Activated CD4-positive, alpha-beta T cell treated with anti-CD3 and anti-CD28 coated beads, Interleukin-2, amount 50 U/mL, for 4 hours (primary cell): ENCODE measurements at regions not wholly inside any gene's neighbourhood (a gene's known extent, or its start where the extent isn't known, plus 50 kb on each side); places are given as distances from the start of the nearest gene placed in this dataset.
"Not testable (repeated sequence)": the region's sequence is repeated elsewhere in the genome, so short reads cannot be mapped to it uniquely, and the experiment has no call there.

ENCODE experiments used
- DNase-seq, 2 experiments: peaks; one replicate each; pipeline ENCODE4 v3.0.0-alpha.2; 2020

GRCh38 chr2:106288873-106289272, 94.8 kb upstream of the UXS1 start:
- no peak for DNase-seq

GRCh38 chr2:106285237-106285829, 91.2 kb upstream of the UXS1 start:
- DNase-seq: no peak

DNA sequence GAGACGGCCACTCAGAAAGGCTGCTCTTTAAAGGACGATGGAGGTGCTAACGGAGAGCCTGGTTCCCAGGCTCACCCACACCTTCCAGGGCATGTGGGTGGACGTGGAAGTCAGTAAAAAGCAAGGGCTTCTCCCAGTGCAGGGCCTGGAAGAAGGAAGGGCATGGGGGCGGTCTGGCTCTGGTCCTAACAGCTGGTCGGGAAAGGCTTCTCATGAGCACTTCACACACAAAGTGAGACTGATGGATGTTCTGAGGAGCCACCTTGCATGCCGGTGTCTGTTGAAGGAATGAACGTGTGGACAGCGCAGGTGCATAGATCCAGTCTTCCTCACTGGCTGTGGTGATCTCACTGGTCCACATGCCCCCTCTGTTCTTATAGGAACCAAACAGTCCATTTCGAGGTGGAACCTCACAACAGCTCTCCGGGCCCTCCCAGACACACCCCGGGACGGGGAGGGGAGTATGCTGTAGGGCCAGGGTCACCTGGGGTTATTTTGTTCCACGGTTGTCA, 90.6 kb upstream of the UXS1 start:
- DNase-seq: no peak

DNA sequence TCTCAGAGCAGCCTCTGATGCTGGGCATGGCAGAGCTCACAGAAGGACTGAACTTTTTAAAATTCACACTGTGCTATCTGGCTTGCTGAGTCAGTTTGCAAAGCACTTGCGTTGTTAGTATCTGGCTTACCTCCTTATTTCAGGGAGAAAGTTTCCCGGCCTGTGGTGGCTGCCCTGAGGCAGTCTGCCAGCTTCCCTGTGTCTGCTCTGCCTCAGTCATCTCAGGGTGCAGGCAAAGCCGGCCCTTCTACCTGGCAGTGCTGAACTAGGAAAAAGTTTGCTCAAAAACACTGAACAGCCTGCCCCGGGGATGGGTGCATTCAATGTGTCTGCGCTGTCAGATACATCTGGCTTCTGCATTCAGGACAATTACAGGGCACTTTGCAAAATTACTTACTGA, 90.2 kb upstream of the UXS1 start:
- DNase-seq: no peak

- DNase-seq: not testable (repeated sequence)
Measured at GRCh38 chr2:106283228-106284152, 89.4 kb upstream of the UXS1 start.

- DNase-seq: no peak
Measured at GRCh38 chr2:106282462-106283170, 88.5 kb upstream of the UXS1 start.

DNA sequence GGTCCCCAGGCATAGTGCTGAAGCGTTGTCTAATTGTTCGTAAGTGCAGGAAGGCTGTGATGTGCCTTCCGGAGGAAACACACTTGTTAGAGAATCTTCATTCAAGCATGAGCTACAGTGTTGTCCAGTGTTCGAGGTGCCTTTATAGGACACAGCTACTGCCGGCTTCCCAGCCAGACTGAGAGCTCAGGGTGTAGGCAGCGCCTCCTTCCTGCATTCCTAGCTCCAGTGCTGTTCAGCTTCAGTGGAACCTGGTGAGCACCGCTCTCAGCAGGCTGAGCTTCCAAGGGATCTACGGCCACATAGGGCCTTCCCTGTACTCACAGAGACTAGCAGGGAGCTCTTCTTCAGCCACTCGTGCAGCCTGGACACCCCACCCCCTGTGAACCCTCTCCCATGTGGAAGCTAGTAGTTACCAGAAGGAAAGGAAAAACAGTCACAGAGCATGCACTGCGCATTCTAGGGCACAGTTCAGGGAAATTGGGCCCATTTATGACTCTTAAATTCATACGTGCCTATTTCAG, 87.9 kb upstream of the UXS1 start:
- not testable (repeated sequence) for DNase-seq

DNA sequence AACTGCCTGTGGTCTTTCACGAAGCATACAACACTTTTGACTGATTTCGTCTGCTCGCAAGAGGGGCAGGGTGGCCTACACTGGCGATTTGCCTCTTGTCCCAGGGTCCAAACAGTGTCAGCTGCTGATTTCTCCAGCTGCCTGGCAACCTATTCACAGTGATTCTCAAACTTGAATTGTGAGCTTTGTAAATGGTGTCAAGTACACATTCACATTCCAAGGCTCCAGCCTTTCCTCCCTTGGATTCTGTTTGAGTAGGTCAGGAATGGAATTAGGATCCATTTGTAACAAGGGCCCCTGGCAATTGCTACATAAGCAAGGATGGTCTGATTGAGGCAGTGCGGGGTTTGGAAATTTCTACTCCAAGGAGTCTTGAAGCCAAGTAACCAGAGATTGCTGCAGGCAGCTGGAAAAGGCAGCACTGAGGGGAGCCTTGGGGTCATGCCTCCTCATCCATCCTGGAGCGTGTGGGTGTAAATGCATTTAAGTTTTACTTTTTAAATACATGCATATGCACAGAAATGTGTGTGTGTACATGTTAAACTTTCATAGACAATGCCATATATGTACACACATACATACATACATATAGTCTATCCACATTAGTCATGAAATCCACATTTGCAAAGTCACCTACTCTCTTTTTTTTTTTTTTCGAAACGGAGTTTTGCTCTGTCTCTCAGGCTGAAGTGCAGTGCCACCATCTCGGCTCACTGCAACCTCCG, 86.8 kb upstream of the UXS1 start:
- no peak for DNase-seq

- DNase-seq: no peak
Measured at GRCh38 chr2:106280224-106280623, 86.1 kb upstream of the UXS1 start.

DNA sequence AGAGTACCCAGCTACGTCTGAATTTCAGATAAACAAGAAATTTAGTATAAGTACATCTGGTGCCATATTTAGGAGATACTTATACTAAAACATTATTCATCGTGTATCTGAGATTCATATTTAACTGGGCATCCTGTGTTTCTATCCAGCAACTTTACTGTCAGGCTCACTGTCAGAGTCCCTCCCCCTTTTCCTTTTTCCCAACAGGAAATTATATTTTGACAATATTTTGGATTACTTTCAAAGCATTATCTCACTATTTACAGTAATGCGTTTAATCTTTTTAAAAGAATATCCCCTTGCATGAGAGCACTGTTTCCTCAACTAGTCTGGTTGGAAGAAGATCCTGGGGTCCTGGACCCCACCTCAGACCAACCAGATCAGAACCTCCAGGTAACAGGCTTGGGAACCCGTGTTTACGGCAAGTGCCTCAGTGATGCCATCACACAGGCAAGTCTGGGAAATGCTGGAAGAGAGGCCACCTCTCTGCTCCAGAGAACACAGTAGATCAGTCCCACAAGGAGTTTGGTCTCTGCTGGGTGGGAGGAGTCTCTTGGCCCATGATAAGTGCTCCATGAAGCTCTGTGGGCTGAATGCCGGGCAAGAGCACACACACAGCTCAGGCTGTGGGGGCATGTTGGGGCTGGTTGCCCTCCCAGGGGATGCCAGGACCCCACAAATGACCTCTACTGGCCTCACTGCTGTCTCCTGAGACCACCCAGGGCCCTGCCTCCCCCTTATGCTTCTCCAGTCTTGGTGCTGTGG, 84.2 kb upstream of the UXS1 start:
- no peak for DNase-seq

DNA sequence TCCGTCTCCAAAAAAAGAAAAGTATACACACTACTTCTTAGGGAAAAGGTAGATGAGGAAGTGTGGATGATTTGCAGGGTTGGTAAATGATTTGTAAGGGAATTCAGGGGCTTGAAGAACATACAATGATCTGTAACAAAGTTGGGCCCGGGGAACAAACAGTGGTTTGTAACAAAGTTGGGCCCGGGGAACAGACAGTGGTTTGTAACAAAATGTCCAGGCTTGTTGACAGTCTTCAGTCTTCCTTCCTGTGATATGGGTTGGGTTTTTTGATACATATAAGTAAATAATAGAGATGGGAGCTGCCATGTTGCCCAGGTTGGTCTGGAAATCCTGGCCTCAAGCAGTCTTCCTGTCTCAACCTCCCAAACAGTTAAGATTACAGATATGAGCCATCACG, 83.3 kb upstream of the UXS1 start:
- no peak for DNase-seq

- no peak for DNase-seq
Measured at GRCh38 chr2:106275971-106276370, 81.9 kb upstream of the UXS1 start.

GRCh38 chr2:106274668-106275067, 80.6 kb upstream of the UXS1 start:
- no peak for DNase-seq

DNA sequence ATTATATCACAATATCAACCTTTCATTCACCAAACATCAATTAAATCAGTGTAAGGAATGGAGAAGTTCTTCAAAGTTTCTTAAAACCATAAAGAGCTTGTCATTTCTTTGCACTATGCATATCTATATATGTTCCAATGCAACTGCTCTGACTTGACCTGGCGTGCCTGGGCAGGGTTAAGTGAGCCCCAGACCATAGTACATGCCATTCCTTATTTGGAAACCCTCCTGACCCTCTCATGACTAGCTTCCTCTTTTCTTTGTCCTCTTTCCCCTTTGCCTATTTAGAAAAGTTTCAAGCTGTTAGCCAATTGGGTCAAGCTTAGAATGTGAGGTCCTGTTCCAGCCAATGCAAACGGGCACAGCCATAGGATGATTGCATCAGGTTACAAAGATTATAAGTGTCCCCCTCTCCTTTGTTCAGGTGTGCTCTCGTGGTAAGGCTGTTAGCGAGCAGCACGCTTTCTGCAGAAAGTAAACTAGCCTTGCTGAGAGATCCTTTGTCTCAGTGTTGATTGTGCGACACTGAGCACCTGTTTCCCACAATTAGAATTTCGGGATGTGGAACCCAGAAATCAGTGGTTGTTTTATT, 78.2 kb upstream of the UXS1 start:
- no peak for DNase-seq

DNA sequence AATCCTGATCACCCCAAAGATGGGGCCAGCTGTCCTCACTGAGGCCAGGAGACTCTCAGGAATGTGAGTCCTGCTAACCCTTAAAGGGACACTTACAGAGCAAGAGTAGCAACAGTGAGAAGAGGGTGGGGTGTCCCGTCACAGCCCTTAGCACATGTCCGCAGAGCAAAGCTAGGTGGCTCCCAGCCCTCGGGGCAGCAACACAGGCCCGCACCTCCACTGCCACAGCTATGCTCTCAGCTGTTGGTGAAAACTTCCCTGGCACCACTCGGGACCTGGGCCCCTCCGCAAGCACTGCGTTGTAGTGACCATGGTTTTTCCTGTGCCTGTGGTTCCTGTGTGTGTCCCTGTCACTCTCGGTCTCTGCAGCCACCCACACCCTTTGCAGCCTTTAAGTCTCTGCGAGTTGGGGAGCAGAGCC, 76.4 kb upstream of the UXS1 start:
- DNase-seq: no peak

DNA sequence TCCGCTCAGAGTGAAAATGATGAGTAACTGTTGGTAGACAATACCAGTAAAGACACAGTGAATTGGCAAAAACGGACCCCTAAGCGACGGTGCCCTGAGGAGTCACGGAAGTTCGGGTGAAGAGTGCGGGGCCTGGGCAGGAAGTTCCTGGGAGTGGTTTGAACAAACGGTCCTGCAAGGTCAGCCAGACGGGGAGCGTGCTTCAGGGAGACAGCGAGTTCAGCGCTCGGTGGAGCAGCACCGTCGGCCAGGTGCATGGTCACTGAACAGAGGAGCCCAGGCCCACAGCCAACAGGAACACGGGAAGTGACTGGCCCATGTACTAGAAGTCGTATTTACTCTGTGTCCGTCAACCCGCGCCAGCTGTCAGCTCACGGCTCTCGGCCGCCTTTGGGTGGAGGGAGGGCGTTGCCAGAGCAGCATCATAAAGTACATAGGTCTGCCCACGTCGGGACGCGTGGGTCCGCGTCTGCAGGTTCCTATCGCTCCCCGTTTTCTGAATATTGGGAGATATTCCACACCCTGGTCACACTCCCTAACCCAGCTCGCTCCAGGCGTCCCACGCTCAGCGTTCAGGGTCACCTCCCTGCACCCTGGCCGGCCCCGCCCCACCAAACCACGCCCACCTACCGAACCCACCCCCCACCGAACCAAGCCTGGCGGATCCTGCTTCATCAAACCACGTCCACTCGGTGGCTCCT, 75.6 kb upstream of the UXS1 start:
- DNase-seq: peak; percentile 6 to 7

- DNase-seq: no peak
Measured at GRCh38 chr2:106267997-106268396, 73.9 kb upstream of the UXS1 start.

DNA sequence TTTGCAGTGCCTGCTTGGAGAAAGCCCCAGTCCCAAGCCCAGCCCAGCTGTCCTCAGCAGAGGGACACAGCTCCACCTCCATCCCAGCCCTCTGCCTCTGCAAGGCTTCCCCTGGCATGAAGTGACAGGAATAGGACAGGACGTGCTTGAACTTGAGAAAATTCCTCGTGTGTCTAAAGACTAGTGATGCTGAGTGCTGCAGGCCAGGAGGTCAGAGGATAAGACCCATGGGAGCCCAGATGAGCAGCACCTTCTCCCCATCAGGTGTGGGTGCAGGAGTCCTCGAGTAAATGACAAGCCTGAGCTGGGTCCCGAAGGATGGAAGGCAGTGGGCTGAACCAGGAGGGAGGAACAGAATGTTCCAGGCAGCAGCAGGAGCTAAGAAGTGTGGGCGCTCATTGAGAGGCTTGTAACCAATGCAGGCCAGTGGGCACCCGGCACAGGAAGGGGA, 67.8 kb upstream of the UXS1 start:
- no peak for DNase-seq

DNA sequence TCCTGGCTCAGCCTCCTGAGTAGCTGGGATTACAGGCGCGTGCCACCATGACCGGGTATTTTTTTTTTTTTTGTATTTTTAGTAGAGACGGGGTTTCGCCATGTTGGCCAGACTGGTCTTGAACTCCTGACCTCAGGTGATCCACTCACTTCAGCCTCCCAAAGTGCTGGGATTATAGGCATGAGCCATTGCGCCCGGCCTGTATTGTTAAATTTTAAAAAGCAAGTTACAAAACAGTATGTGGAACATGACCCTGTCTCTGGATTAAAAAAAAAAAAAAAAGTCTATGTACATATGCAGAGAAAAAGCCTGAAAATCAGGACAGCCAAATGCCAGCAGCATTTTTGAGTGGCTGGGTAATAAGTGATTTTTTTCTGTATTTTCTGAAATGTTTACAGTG, 64.8 kb upstream of the UXS1 start:
- DNase-seq: not testable (repeated sequence)

GRCh38 chr2:106257830-106258229, 63.7 kb upstream of the UXS1 start:
- no peak for DNase-seq

GRCh38 chr2:106257135-106257534, 63.0 kb upstream of the UXS1 start:
- DNase-seq: no peak
